ENCODE measurements at regions not wholly inside any gene's neighbourhood (a gene's known extent, or its start where the extent isn't known, plus 50 kb on each side); places are given as distances from the start of the nearest gene placed in this dataset.

DNA sequence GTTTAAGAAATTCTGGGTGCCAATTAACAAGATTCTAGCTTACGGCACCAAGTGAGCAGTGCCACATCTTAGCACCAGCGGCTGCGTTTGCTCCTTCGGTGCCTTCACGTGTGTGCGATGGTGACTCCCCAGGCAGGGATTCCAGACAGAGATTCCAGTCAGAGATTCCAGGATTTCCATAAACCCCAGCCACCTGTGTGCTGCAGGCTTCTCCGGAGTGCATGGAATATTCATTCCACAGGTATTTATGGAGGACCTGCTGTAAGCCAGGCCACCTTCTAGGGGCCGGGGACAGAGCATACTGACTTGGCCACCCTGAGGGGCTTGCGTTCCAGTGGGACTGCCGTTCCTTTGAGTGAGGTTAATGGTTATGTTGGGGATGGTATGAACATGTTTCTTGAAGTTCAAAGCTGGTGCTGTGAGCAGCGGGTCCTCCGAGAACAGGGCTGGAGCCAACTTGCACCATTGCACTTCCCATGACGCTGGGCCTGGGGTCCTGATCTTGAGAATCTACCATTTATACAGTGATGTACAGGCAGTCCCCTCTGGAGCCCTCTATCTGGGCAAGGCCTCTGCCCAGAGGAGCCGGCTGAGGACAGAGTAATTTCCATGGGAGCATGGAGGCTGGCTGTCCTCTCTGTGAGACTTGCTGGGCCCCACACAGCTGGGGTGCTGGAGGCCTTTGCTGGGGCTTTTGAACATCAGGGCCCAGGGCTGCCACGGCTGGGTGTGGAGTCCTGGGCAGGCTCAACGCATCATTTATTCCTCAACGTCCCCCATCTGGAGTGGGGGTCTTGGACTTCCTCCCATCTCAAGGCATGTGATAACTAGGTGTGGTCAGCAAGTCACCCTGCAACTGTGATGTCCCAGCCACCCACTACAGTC is 58.8 kb upstream of the AJAP1 start:
- ChIA-PET POLR2A (no interaction called here), CTCF (no interaction called here)
- Mint-ChIP-seq H3K9me3 (no peaks in the 10 kb centered on the region), H3K27me3 (no peaks in the 10 kb centered on the region), H3K27ac (no peak overlapping the region), H3K4me1 (no peaks in the 10 kb centered on the region), H3K4me3 (no peak overlapping the region), H3K36me3 (ENCODE audit: low read depth) (no peaks in the 10 kb centered on the region)
- no peak for DNase-seq

DNA sequence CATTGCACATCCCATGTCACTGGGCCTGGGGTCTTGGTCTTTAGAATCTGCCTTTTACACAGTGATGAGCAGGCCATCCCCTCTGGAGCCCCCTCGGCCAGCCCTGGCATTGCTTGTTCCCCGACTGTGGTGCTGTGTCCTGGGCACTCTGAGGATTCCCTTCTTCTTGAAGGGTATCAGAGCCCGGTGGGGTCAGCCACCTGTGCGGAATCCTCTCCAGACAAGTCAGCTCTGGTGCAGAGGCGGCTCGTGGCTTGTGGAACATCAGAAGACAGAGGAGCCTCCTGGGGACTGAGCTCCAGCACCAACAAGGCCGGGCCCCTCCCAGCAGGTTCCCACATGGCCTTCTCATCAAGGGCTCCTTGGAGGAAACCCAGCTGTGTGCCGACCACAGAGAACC is 57.9 kb upstream of the AJAP1 start:
- Mint-ChIP-seq H3K9me3 (no peaks in the 10 kb centered on the region), H3K36me3 (ENCODE audit: low read depth) (no peaks in the 10 kb centered on the region), H3K27ac (no peak overlapping the region), H3K27me3 (no peaks in the 10 kb centered on the region), H3K4me1 (no peaks in the 10 kb centered on the region), H3K4me3 (no peak overlapping the region)
- no peak for DNase-seq
- ChIA-PET POLR2A (no interaction called here), CTCF (no interaction called here)

GRCh38 chr1:4597020-4597419 is 57.4 kb upstream of the AJAP1 start:
- no peaks in the 10 kb centered on the region for H3K27me3 Mint-ChIP-seq
- no peak overlapping the region for H3K27ac Mint-ChIP-seq
- CTCF ChIA-PET, result no interaction called here
- H3K36me3 Mint-ChIP-seq (ENCODE audit: low read depth), result no peaks in the 10 kb centered on the region
- no peak for DNase-seq
- H3K4me3 Mint-ChIP-seq, result no peak overlapping the region
- no peaks in the 10 kb centered on the region for H3K9me3 Mint-ChIP-seq
- no peaks in the 10 kb centered on the region for H3K4me1 Mint-ChIP-seq
- POLR2A ChIA-PET, result no interaction called here

GRCh38 chr1:4598561-4598960 is 55.8 kb upstream of the AJAP1 start:
- DNase-seq, result no peak
- H3K9me3 Mint-ChIP-seq, result no peaks in the 10 kb centered on the region
- no peak overlapping the region for H3K4me3 Mint-ChIP-seq
- no peaks in the 10 kb centered on the region for H3K4me1 Mint-ChIP-seq
- ChIA-PET CTCF (no interaction called here), POLR2A (no interaction called here)
- H3K27me3 Mint-ChIP-seq, result peaks cover 2% of the 10 kb centered on the region
- H3K36me3 Mint-ChIP-seq (ENCODE audit: low read depth), result no peaks in the 10 kb centered on the region
- no peak overlapping the region for H3K27ac Mint-ChIP-seq

- peaks cover 2% of the 10 kb centered on the region for H3K27me3 Mint-ChIP-seq
- H3K36me3 Mint-ChIP-seq (ENCODE audit: low read depth), result no peaks in the 10 kb centered on the region
- ChIA-PET CTCF (no interaction called here), POLR2A (no interaction called here)
- no peak for DNase-seq
- no peak overlapping the region for H3K27ac Mint-ChIP-seq
- H3K4me1 Mint-ChIP-seq, result no peaks in the 10 kb centered on the region
- H3K4me3 Mint-ChIP-seq, result no peak overlapping the region
- H3K9me3 Mint-ChIP-seq, result no peaks in the 10 kb centered on the region
Observed at GRCh38 chr1:4599521-4599920, 54.9 kb upstream of the AJAP1 start.

DNA sequence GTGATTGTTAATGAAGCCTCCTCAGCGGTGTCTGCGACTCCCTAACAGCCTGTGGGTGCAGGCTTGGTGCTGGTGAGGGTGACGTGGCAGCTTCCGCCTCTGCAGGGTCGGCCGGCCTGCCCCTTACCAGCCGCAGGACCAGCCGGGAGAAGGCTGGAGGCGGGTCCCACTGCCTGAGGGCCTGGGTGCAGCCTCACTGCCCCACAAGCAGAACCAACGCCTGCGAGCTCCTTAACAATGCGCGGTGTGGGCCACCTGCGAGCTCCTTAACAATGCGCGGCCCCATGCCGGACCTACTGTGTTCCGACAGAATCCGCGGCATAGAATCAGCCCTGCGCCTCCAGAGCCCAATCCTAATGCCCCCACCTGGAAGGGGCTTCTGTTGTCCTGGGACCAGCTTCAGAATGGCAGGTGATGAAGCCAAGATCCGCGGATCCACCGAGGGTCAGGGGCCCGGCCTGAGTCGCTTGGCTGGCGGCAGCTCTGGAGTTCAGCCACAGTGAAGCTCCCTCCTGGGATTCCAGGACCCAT is 54.4 kb upstream of the AJAP1 start:
- Mint-ChIP-seq H3K36me3 (ENCODE audit: low read depth) (no peaks in the 10 kb centered on the region), H3K27me3 (peaks cover 2% of the 10 kb centered on the region), H3K4me3 (no peak overlapping the region), H3K9me3 (no peaks in the 10 kb centered on the region), H3K4me1 (no peaks in the 10 kb centered on the region), H3K27ac (no peak overlapping the region)
- no peak for DNase-seq
- ChIA-PET CTCF (no interaction called here), POLR2A (no interaction called here)

DNA sequence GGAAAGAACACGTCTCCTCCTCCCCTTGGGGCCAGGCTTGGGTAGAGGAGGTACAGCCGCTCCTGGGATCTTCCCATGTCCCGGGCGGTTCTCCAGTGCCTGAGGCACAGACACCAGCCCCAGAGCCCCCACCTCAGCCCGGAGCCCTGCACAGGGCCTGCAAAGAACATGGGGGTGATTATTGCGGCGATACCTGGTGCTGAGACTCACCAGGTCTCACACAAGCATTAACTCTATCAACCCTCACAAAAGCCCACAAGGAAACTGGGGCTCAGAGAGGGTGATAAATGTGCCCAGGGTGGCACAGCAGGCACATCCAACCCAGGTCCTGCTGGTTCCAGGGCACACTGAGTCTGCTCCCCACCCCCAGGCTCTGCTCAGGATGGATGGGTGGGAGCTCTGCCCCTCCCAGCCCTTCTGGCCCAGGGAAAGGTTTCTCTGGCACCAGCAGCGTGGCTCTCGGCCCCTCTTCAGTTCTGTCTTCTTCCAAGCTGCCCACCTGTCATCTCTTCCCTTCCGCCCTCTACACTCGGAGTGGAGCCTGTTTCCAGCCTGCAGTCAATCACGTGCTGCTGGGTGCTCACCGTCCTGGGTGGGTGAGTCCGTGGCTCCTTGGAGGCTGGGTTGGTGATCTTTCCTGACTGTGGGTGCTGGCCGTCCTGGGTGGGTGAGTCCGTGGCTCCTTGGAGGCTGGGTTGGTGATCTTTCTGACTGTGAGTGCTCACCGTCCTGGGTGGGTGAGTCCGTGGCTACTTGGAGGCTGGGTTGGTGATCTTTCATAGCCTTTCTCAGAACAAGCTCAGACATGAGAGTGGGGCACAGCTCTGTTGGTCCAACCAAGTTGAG is 53.6 kb upstream of the AJAP1 start:
- Mint-ChIP-seq H3K27me3 (peaks cover 6% of the 10 kb centered on the region), H3K9me3 (no peaks in the 10 kb centered on the region), H3K27ac (no peak overlapping the region), H3K36me3 (ENCODE audit: low read depth) (no peaks in the 10 kb centered on the region), H3K4me1 (no peaks in the 10 kb centered on the region), H3K4me3 (no peak overlapping the region)
- ChIA-PET POLR2A (no interaction called here), CTCF (no interaction called here)
- DNase-seq, result no peak

GRCh38 chr1:4601941-4602340 is 52.5 kb upstream of the AJAP1 start:
- no peaks in the 10 kb centered on the region for H3K4me1 Mint-ChIP-seq
- CTCF ChIA-PET, result no interaction called here
- peaks cover 8% of the 10 kb centered on the region for H3K27me3 Mint-ChIP-seq
- POLR2A ChIA-PET, result no interaction called here
- DNase-seq, result no peak
- no peaks in the 10 kb centered on the region for H3K9me3 Mint-ChIP-seq
- H3K4me3 Mint-ChIP-seq, result no peak overlapping the region
- H3K36me3 Mint-ChIP-seq (ENCODE audit: low read depth), result no peaks in the 10 kb centered on the region
- H3K27ac Mint-ChIP-seq, result no peak overlapping the region

- CTCF ChIA-PET, result no interaction called here
- POLR2A ChIA-PET, result no interaction called here
- Mint-ChIP-seq H3K27ac (no peak overlapping the region), H3K4me3 (no peak overlapping the region), H3K9me3 (no peaks in the 10 kb centered on the region), H3K4me1 (no peaks in the 10 kb centered on the region), H3K36me3 (ENCODE audit: low read depth) (no peaks in the 10 kb centered on the region), H3K27me3 (peaks cover 8% of the 10 kb centered on the region)
- DNase-seq, result no peak
Observed at GRCh38 chr1:4602462-4603294, 51.7 kb upstream of the AJAP1 start.

- no peak for DNase-seq
- ChIA-PET CTCF (no interaction called here), POLR2A (no interaction called here)
- H3K9me3 Mint-ChIP-seq, result peaks cover 3% of the 10 kb centered on the region
- no peaks in the 10 kb centered on the region for H3K4me1 Mint-ChIP-seq
- no peak overlapping the region for H3K27ac Mint-ChIP-seq
- peaks cover 8% of the 10 kb centered on the region for H3K27me3 Mint-ChIP-seq
- no peaks in the 10 kb centered on the region for H3K36me3 Mint-ChIP-seq (ENCODE audit: low read depth)
- no peak overlapping the region for H3K4me3 Mint-ChIP-seq
Observed at GRCh38 chr1:4603295-4604110, 50.9 kb upstream of the AJAP1 start.
